ENCODE measurements at regions not wholly inside any gene's neighbourhood (a gene's known extent, or its start where the extent isn't known, plus 50 kb on each side); places are given as distances from the start of the nearest gene placed in this dataset.
"Not testable (repeated sequence)": the region's sequence is repeated elsewhere in the genome, so short reads cannot be mapped to it uniquely, and the experiment has no call there.

DNA sequence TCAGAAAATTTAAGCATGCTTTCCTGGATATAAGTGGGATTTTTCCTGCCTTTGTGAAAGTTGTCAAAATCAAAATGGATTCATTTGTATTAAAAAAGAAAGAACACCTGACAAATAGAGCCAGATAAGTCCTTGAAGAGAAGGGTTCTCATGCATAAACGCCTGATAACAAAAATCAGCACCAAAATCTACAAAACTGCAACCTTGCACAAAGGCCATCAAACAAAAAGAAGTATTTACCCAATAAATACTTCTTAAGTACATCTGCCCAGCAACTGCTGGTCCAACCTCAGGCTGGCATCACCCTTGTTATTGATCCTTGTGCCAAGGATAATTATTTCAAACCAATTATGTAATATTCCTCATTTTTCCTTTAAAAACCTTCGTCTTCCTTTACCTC is 315.9 kb downstream of the GPD2 start:
- Mint-ChIP-seq H3K36me3 (no peaks in the 10 kb centered on the region), H3K4me1 (ENCODE audit: low read depth) (no peaks in the 10 kb centered on the region), H3K9me3 (no peaks in the 10 kb centered on the region), H3K4me3 (no peak overlapping the region), H3K27ac (no peak overlapping the region), H3K27me3 (no peaks in the 10 kb centered on the region)
- intact Hi-C loops (cut with micrococcal nuclease): no loop called here
- no peak for DNase-seq
- POLR2A ChIA-PET: no interaction called here
- CTCF ChIA-PET: no interaction called here

- ChIA-PET CTCF (no interaction called here), POLR2A (no interaction called here)
- Mint-ChIP-seq H3K4me1 (ENCODE audit: low read depth) (no peaks in the 10 kb centered on the region), H3K4me3 (no peak overlapping the region), H3K27me3 (no peaks in the 10 kb centered on the region), H3K9me3 (no peaks in the 10 kb centered on the region), H3K36me3 (no peaks in the 10 kb centered on the region), H3K27ac (no peak overlapping the region)
- intact Hi-C loops (cut with micrococcal nuclease): no loop called here
- no peak for DNase-seq
Measured at GRCh38 chr2:156753766-156754165, 317.6 kb downstream of the GPD2 start.

- no peaks in the 10 kb centered on the region for H3K9me3 Mint-ChIP-seq
- CTCF ChIA-PET: no interaction called here
- no peaks in the 10 kb centered on the region for H3K27me3 Mint-ChIP-seq
- intact Hi-C loops (cut with micrococcal nuclease): no loop called here
- POLR2A ChIA-PET: interaction anchor here (0.6 kb wide), 1 partner anchor 101 kb away, joined by 4 read pairs; no protein-coding TSS in a partner anchor
- no peak overlapping the region for H3K27ac Mint-ChIP-seq
- H3K36me3 Mint-ChIP-seq: no peaks in the 10 kb centered on the region
- no peak for DNase-seq
- H3K4me3 Mint-ChIP-seq: no peak overlapping the region
- no peaks in the 10 kb centered on the region for H3K4me1 Mint-ChIP-seq (ENCODE audit: low read depth)
Measured at GRCh38 chr2:156756516-156756915, 320.3 kb downstream of the GPD2 start.

DNA sequence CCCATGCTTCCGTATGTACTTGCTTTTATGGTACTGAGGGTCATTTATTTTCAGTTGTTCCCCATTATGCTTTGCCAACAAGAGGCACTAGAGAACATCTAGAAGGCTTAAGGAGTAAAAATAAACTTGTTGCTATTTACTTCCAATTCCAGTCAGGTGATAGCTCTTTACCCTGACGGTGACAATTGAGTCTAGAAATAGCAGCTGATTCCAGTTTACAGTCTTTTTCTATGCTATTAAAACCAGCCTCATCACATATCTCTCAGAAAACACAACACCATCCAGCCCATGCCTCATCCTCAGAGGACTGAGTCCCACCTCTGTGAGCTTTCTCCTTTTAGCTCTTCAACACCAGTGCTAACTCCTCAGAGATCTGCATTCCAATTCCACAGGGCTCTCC is 327.0 kb downstream of the GPD2 start:
- Mint-ChIP-seq H3K4me3 (no peak overlapping the region), H3K4me1 (ENCODE audit: low read depth) (no peaks in the 10 kb centered on the region), H3K9me3 (peaks cover 2% of the 10 kb centered on the region), H3K27me3 (no peaks in the 10 kb centered on the region), H3K27ac (no peak overlapping the region), H3K36me3 (no peaks in the 10 kb centered on the region)
- DNase-seq: no peak
- ChIA-PET POLR2A (no interaction called here), CTCF (no interaction called here)
- intact Hi-C loops (cut with micrococcal nuclease): no loop called here

DNA sequence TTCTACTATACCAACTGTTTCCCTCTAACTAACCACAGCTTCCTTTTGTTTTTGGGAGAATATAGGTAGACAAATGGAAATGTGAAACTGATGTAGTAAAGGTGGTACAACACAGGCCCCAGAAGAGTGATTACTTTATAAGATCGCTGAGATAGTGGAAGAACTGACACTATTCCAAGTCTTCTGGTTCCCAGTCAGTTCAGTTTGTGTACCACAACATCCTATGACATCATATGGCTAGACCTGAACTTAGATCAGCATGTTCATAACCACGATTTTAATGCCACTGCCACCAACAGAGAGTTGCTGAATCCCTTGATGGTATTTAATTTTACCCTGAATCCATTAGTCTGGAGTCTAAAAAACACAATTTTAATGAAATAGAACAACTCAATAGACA is 328.9 kb downstream of the GPD2 start:
- Mint-ChIP-seq H3K27me3 (no peaks in the 10 kb centered on the region), H3K4me1 (ENCODE audit: low read depth) (no peaks in the 10 kb centered on the region), H3K27ac (no peak overlapping the region), H3K9me3 (peaks cover 10% of the 10 kb centered on the region), H3K36me3 (no peaks in the 10 kb centered on the region), H3K4me3 (no peak overlapping the region)
- intact Hi-C loops (cut with micrococcal nuclease): no loop called here
- no peak for DNase-seq
- CTCF ChIA-PET: no interaction called here
- POLR2A ChIA-PET: no interaction called here

- no peak for DNase-seq
- Mint-ChIP-seq H3K9me3 (peaks cover 15% of the 10 kb centered on the region), H3K4me3 (no peak overlapping the region), H3K27ac (no peak overlapping the region), H3K4me1 (ENCODE audit: low read depth) (no peaks in the 10 kb centered on the region), H3K36me3 (no peaks in the 10 kb centered on the region), H3K27me3 (no peaks in the 10 kb centered on the region)
- ChIA-PET CTCF (no interaction called here), POLR2A (no interaction called here)
- intact Hi-C loops (cut with micrococcal nuclease): no loop called here
Measured at GRCh38 chr2:156765450-156765849, 329.3 kb downstream of the GPD2 start.

DNA sequence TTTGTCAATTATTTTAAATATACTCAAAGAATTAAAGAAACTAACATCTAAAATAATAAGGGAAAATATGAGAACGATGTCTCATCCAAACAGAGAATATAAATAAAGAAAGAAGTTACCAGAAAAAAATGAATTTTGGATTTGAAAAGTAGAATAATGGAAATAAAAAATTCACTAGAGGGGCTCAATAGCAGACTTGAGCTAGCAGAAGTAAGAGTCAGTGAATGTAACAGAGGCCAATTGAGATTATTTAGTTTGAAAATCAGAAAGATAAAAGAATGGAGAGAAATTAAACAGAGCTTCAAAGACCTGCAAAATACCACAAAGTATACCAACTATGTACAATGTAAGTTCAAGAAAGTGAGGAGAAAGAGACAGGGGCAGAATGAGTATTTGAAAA is 333.6 kb downstream of the GPD2 start:
- ChIA-PET POLR2A (no interaction called here), CTCF (no interaction called here)
- no peak for DNase-seq
- Mint-ChIP-seq H3K27ac (no peak overlapping the region), H3K36me3 (no peaks in the 10 kb centered on the region), H3K9me3 (peaks cover 17% of the 10 kb centered on the region), H3K27me3 (no peaks in the 10 kb centered on the region), H3K4me1 (ENCODE audit: low read depth) (no peaks in the 10 kb centered on the region), H3K4me3 (no peak overlapping the region)
- intact Hi-C loops (cut with micrococcal nuclease): no loop called here

DNA sequence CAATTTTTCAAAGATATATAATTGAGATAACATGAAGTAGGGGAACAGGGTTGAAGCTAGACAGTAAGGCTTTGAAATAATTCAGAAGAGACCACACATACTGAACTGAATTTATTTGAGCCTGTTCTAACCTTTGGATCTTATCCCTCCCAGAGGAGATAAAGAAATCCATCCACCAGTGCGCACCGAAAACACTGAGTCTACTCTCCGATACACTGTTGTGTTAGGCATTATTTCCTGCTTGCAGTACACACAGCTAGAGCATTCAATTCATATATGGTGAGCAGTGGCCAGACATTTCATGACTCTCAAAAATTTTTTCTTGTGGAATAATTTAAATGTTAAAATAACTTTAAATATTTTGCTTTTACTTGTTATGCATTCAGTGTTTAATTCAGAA is 342.7 kb downstream of the GPD2 start:
- Mint-ChIP-seq H3K27ac (no peak overlapping the region), H3K4me3 (no peak overlapping the region), H3K9me3 (peaks cover 2% of the 10 kb centered on the region), H3K4me1 (ENCODE audit: low read depth) (no peaks in the 10 kb centered on the region), H3K27me3 (peaks cover 2% of the 10 kb centered on the region), H3K36me3 (no peaks in the 10 kb centered on the region)
- CTCF ChIA-PET: no interaction called here
- intact Hi-C loops (cut with micrococcal nuclease): no loop called here
- POLR2A ChIA-PET: no interaction called here
- no peak for DNase-seq

DNA sequence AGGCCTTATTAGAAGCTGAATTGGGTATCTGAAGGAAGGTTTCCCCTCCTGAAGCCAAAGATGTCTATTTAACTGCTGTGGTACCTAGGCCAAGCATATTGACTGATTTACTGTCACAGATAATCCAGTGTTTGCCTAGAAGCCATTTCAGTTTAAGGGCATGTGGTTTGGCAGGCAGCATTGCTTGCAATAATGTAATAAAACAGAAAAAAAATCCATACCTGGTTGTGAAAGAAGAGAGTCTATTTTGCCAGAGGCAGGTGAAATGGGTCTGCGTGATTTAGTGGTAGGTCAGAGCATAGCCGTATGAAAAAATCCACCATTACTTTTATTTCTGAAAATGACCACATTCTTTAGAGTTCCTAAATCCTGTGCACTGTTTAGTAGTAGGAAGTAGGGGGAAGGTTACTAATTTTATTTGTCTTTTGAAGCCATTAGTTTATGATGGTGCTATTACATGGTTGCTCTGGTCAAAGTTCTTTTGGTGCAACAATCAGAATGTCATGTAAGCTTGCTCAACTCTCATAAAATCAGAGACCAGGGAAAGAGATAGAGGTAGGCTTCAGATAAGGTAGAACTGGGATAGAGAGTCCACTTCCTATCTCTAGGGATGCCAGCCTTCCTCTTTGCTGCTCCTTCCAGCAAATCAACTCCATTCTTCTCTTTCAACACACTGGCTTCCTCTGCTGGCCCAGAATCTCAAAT is 343.4 kb downstream of the GPD2 start:
- intact Hi-C loops (cut with micrococcal nuclease): no loop called here
- peaks cover 2% of the 10 kb centered on the region for H3K27me3 Mint-ChIP-seq
- peaks cover 2% of the 10 kb centered on the region for H3K9me3 Mint-ChIP-seq
- no peak overlapping the region for H3K27ac Mint-ChIP-seq
- no peak overlapping the region for H3K4me3 Mint-ChIP-seq
- no peaks in the 10 kb centered on the region for H3K4me1 Mint-ChIP-seq (ENCODE audit: low read depth)
- no peak for DNase-seq
- ChIA-PET POLR2A (no interaction called here), CTCF (no interaction called here)
- H3K36me3 Mint-ChIP-seq: no peaks in the 10 kb centered on the region

GRCh38 chr2:156781677-156782076 is 345.5 kb downstream of the GPD2 start:
- H3K27me3 Mint-ChIP-seq; H3K36me3 Mint-ChIP-seq; H3K27ac Mint-ChIP-seq; POLR2A ChIA-PET; CTCF ChIA-PET; DNase-seq; intact Hi-C loops (cut with micrococcal nuclease); H3K9me3 Mint-ChIP-seq; H3K4me1 Mint-ChIP-seq (ENCODE audit: low read depth); H3K4me3 Mint-ChIP-seq: not testable (repeated sequence)

DNA sequence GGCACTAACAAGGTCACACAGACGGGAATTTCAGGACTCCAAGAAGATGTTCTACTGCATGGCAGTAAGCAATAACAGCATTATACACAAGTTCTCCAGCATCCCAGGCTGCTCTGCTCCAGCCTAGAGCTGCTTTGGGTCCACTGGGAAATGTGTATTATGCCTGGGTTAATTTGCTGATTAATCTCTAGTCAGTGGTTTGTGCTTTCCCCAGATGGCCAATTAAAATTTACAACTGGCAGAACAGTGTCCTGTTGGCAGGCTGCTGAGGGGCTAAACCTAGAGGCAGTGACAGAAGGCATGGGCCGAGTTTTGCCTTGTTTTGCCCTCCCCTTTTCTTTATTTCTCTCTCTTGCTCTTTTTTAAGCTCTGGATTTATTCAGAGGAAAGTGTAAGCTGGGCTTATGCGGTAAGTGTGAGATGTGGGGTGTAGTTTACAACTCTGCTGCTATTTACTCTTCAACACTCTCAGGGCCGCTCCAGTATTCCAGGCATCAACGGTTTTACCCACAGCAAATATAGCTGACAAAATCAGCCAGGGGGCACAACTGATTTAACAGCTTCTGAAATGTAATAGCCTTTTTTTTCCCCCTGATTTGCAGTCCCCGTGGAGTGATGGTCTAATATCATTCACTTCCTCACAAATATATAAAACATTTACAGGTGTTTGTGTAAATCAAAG is 348.0 kb downstream of the GPD2 start:
- ChIA-PET POLR2A (no interaction called here), CTCF (interaction anchor here (0.5 kb wide), 1 partner anchor 308 kb away, joined by 3 read pairs; no protein-coding TSS in a partner anchor)
- H3K9me3 Mint-ChIP-seq: no peaks in the 10 kb centered on the region
- no peaks in the 10 kb centered on the region for H3K4me1 Mint-ChIP-seq (ENCODE audit: low read depth)
- H3K36me3 Mint-ChIP-seq: no peaks in the 10 kb centered on the region
- no peak overlapping the region for H3K4me3 Mint-ChIP-seq
- no peak overlapping the region for H3K27ac Mint-ChIP-seq
- DNase-seq: no peak
- intact Hi-C loops (cut with micrococcal nuclease): no loop called here
- peaks cover 2% of the 10 kb centered on the region for H3K27me3 Mint-ChIP-seq

GRCh38 chr2:156787517-156787916 is 351.3 kb downstream of the GPD2 start:
- ChIA-PET POLR2A (no interaction called here), CTCF (no interaction called here)
- Mint-ChIP-seq H3K36me3 (no peaks in the 10 kb centered on the region), H3K4me3 (no peak overlapping the region), H3K9me3 (no peaks in the 10 kb centered on the region), H3K27ac (no peak overlapping the region), H3K27me3 (no peaks in the 10 kb centered on the region), H3K4me1 (ENCODE audit: low read depth) (no peaks in the 10 kb centered on the region)
- DNase-seq: no peak
- intact Hi-C loops (cut with micrococcal nuclease): no loop called here

DNA sequence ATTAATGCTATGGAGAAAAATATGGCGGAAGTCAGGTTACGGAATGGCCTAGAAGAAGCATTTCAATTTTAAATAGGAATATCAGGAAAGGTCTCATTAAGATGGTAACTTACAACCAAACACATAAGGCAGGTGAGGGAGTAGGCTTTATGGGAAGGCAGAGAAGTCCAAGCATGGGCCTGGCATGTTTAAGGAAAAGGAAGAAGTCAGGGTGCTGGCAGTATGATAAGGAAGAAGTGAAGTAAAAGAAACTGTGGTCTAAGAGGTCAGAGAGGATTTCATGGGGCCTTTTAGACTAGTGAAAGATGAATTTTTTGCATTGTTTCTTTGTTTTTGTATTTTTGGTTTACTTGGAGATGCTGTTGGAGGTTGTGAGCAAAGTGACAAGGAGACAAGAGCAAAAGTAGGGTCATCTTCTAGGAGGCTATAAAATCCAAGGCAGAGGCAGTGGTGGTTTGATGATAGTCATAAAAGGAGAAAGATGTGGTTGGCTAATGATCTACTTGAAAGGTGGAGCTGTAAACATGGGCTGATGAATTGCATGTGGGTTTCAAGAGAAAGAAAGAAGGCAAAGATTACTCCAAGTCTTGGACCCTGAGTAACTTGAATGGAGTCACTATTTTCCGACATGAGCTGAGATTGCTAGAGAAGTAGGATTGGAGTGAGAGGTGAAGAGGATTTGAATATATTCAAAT is 354.3 kb downstream of the GPD2 start:
- intact Hi-C loops (cut with micrococcal nuclease): no loop called here
- Mint-ChIP-seq H3K27ac (no peak overlapping the region), H3K4me3 (no peak overlapping the region), H3K27me3 (no peaks in the 10 kb centered on the region), H3K36me3 (no peaks in the 10 kb centered on the region), H3K9me3 (no peaks in the 10 kb centered on the region), H3K4me1 (ENCODE audit: low read depth) (no peaks in the 10 kb centered on the region)
- no peak for DNase-seq
- POLR2A ChIA-PET: no interaction called here
- CTCF ChIA-PET: no interaction called here

Data from activated CD4-positive, alpha-beta memory T cell treated with anti-CD3 and anti-CD28 coated beads for 36 hours (primary cell).